Stomach (tissue), 4 donors: ENCODE measurements at regions not wholly inside any gene's neighbourhood (a gene's known extent, or its start where the extent isn't known, plus 50 kb on each side); places are given as distances from the start of the nearest gene placed in this dataset.

ENCODE experiments used
- EP300 ChIP-seq: sonication (generic); formaldehyde crosslinking; IDR thresholded peaks from one replicate; pipeline ENCODE4 v1.6.1; 2017; ENCODE audit warnings: antibody characterized with exemption
- POLR2A ChIP-seq, 4 donors: fragments of 450-650 bp; IDR thresholded peaks; one replicate each; pipeline ENCODE4 v1.6.1; 2016; ENCODE audit warnings: antibody characterized with exemption in 4 of 4, control low read depth in 2 of 4, mild to moderate bottlenecking in 1 of 4, moderate library complexity in 1 of 4
- TF ChIP-seq, protein P1 (sequence below), 7 experiments: fragments of 450-650 bp in 4 of 7; fragments of 200-600 bp in 3 of 7; sonication (generic) in 3 of 7; IDR thresholded peaks; one replicate each; pipeline ENCODE4 v1.5.1; 2016 to 2019; ENCODE audit warnings: antibody characterized with exemption in 7 of 7, control low read depth in 2 of 7, mild to moderate bottlenecking in 1 of 7

DNA sequence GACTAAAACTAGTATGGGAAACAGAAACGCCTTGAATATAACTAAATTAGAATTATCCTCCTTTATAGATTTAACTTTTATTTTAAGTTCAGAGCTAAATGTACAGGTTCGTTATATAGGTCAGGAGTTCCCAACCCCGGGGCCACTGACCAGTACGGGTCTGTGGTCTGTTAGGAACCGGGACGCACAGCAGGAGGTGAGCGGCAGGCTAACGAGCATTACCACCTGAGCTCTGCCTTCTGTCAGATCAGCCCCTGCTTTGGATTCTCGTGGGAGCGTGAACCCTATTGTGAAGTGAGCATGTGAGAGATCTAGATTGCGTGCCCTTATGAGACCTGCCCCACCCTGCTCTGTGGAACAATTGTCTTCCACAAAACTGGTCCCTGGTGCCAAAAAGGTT lies 51.0 kb downstream of the FAT4 start:
- TF ChIP-seq EP300 (no peak), POLR2A (IDR thresholded peaks at IDR 0.05) (no peak)
- TF ChIP-seq, protein P1, sequence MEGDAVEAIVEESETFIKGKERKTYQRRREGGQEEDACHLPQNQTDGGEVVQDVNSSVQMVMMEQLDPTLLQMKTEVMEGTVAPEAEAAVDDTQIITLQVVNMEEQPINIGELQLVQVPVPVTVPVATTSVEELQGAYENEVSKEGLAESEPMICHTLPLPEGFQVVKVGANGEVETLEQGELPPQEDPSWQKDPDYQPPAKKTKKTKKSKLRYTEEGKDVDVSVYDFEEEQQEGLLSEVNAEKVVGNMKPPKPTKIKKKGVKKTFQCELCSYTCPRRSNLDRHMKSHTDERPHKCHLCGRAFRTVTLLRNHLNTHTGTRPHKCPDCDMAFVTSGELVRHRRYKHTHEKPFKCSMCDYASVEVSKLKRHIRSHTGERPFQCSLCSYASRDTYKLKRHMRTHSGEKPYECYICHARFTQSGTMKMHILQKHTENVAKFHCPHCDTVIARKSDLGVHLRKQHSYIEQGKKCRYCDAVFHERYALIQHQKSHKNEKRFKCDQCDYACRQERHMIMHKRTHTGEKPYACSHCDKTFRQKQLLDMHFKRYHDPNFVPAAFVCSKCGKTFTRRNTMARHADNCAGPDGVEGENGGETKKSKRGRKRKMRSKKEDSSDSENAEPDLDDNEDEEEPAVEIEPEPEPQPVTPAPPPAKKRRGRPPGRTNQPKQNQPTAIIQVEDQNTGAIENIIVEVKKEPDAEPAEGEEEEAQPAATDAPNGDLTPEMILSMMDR (IDR thresholded peaks at IDR 0.05) = no peak
